H1 (cell line): ENCODE measurements at regions not wholly inside any gene's neighbourhood (a gene's known extent, or its start where the extent isn't known, plus 50 kb on each side); places are given as distances from the start of the nearest gene placed in this dataset.

Source experiments
- CTCF ChIA-PET: fragments of 300-600 bp; sonication (Branson Sonifier 250); formaldehyde crosslinking; loops from one replicate; lab custom pipeline; 2021; ENCODE audit not compliant: partially characterized antibody; lab: Charles Lee
- POLR2A ChIA-PET: fragments of 300-600 bp; sonication (Branson Sonifier 250); formaldehyde crosslinking; loops from one replicate; lab custom pipeline; 2021; ENCODE audit warnings: inconsistent platforms; ENCODE audit not compliant: partially characterized antibody; lab: Charles Lee
- DNase-seq, 2 experiments: peaks; one replicate each; pipeline versions ENCODE4 v3.0.0 to v3.0.0-alpha.2; 2010 to 2022; ENCODE audit warnings: low spot score in 2 of 2, low read depth in 1 of 2, mixed read lengths in 1 of 2
- FAIRE-seq: peaks from 2 replicates; lab custom pipeline; 2011; peaks lifted over from hg19 to GRCh38; lab: Jason Lieb, UNC
- H2AFZ ChIP-seq: 2 replicates; pipeline ENCODE4 v1.8.1; 2012; ENCODE audit warnings: low read length, inconsistent platforms
- H2AK5ac ChIP-seq: 2 replicates; pipeline ENCODE4 v1.6.1; 2013; ENCODE audit warnings: low read depth, low read length
- H2BK120ac ChIP-seq: replicated peaks from 2 replicates; pipeline ENCODE3; 2013; ENCODE audit warnings: low read depth, low read length, inconsistent platforms
- H2BK12ac ChIP-seq: 2 replicates; pipeline ENCODE4 v1.6.1; 2013; ENCODE audit warnings: low read depth, low read length
- H2BK15ac ChIP-seq: 2 replicates; pipeline ENCODE4 v1.6.1; 2013; ENCODE audit warnings: low read length
- H2BK20ac ChIP-seq: 2 replicates; pipeline ENCODE4 v1.6.1; 2013; ENCODE audit warnings: low read length
- H2BK5ac ChIP-seq: 2 replicates; pipeline ENCODE4 v1.6.1; 2013; ENCODE audit warnings: low read depth, low read length
- H3K14ac ChIP-seq: 2 replicates; pipeline ENCODE4 v1.6.1; 2013; ENCODE audit warnings: inconsistent platforms; ENCODE audit not compliant: insufficient read length
- H3K18ac ChIP-seq: 2 replicates; pipeline ENCODE4 v1.6.1; 2013; ENCODE audit warnings: low read length; ENCODE audit errors: extremely low read depth
- H3K23ac ChIP-seq: 2 replicates; pipeline ENCODE4 v1.6.1; 2013; ENCODE audit warnings: inconsistent platforms; ENCODE audit not compliant: insufficient read length
- H3K23me2 ChIP-seq: 2 replicates; pipeline ENCODE4 v1.6.1; 2013; ENCODE audit warnings: low read depth, low read length
- H3K27ac ChIP-seq: 2 replicates; pipeline ENCODE4 v1.6.1; 2011; ENCODE audit warnings: low read depth, low read length, inconsistent platforms
- H3K27me3 ChIP-seq, 4 experiments: replicated peaks in 1 of 4; 1 replicate in 1 of 4; 2 replicates in 3 of 4; pipeline versions ENCODE4 v1.6.1 to v1.8.1; 2011 to 2013; ENCODE audit warnings: low read length in 3 of 4, mild to moderate bottlenecking in 3 of 4, inconsistent platforms in 2 of 4, mixed read lengths in 2 of 4, moderate library complexity in 1 of 4; ENCODE audit not compliant: control insufficient read depth in 3 of 4, insufficient read depth in 3 of 4; ENCODE audit errors: extremely low read depth in 1 of 4
- H3K36me3 ChIP-seq, 4 experiments: 2 replicates each; pipeline versions ENCODE4 v1.6.1 to v1.8.1; 2011 to 2013; ENCODE audit warnings: mild to moderate bottlenecking in 4 of 4, low read length in 3 of 4, moderate library complexity in 2 of 4, control low read depth in 1 of 4, inconsistent platforms in 1 of 4; ENCODE audit not compliant: insufficient read depth in 4 of 4, control insufficient read depth in 2 of 4
- H3K4ac ChIP-seq: replicated peaks from 2 replicates; pipeline ENCODE3; 2013; ENCODE audit warnings: low read length, low read depth, mixed read lengths, inconsistent platforms; ENCODE audit not compliant: insufficient read length
- H3K4me1 ChIP-seq, 4 experiments: replicated peaks in 1 of 4; 1 replicate in 1 of 4; 2 replicates in 3 of 4; pipeline versions ENCODE4 v1.6.1 to v1.8.1; 2011 to 2013; ENCODE audit warnings: low read length in 3 of 4, inconsistent platforms in 2 of 4, mixed read lengths in 1 of 4; ENCODE audit not compliant: insufficient read depth in 4 of 4, control insufficient read depth in 3 of 4
- H3K4me2 ChIP-seq, 2 experiments: 2 replicates each; pipeline versions ENCODE4 v1.6.1 to v1.8.1; 2011 to 2013; ENCODE audit warnings: low read depth in 2 of 2, low read length in 2 of 2, control low read depth in 1 of 2, inconsistent platforms in 1 of 2, mild to moderate bottlenecking in 1 of 2; ENCODE audit not compliant: insufficient read depth in 1 of 2
- H3K4me3 ChIP-seq, 4 experiments: fragments of 200-600, 300-600 bp in 1 of 4; sonication (generic), shearing (Covaris generic), sonication (Bioruptor Twin) in 1 of 4; 2 replicates each; pipeline versions ENCODE4 v1.5.1 to v1.8.1; 2011 to 2016; ENCODE audit warnings: low read length in 4 of 4, low read depth in 3 of 4, control low read depth in 2 of 4, inconsistent platforms in 2 of 4, mild to moderate bottlenecking in 2 of 4, mixed read lengths in 1 of 4, moderate library complexity in 1 of 4; ENCODE audit not compliant: insufficient read depth in 2 of 4; ENCODE audit errors: extremely low read depth in 1 of 4
- H3K56ac ChIP-seq: replicated peaks from 2 replicates; pipeline ENCODE3; 2013; ENCODE audit warnings: low read depth, mild to moderate bottlenecking, mixed read lengths, low read length, inconsistent platforms; ENCODE audit not compliant: insufficient read length
- H3K79me1 ChIP-seq: 2 replicates; pipeline ENCODE4 v1.6.1; 2013; ENCODE audit warnings: low read depth, low read length, control low read depth
- H3K79me2 ChIP-seq, 2 experiments: 2 replicates each; pipeline versions ENCODE4 v1.6.1 to v1.8.1; 2012 to 2013; ENCODE audit warnings: low read length in 2 of 2, mild to moderate bottlenecking in 2 of 2, inconsistent platforms in 1 of 2; ENCODE audit not compliant: insufficient read depth in 2 of 2, control insufficient read depth in 1 of 2
- H3K9ac ChIP-seq, 4 experiments: replicated peaks in 1 of 4; 1 replicate in 1 of 4; 2 replicates in 3 of 4; pipeline versions ENCODE4 v1.6.1 to v1.8.1; 2011 to 2013; ENCODE audit warnings: low read depth in 3 of 4, low read length in 3 of 4, control low read depth in 2 of 4, mild to moderate bottlenecking in 2 of 4, moderate library complexity in 2 of 4, inconsistent platforms in 1 of 4; ENCODE audit errors: extremely low read depth in 1 of 4
- H3K9me3 ChIP-seq, 2 experiments: 2 replicates each; pipeline versions ENCODE4 v1.6.1 to v1.8.1; 2012 to 2013; ENCODE audit warnings: mild to moderate bottlenecking in 2 of 2, moderate library complexity in 2 of 2, control low read depth in 1 of 2, inconsistent platforms in 1 of 2, low read depth in 1 of 2, low read length in 1 of 2, mixed read lengths in 1 of 2; ENCODE audit not compliant: insufficient read depth in 2 of 2
- H4K20me1 ChIP-seq, 2 experiments: replicated peaks in 1 of 2; 2 replicates each; pipeline versions ENCODE3 to v1.8.1; 2011 to 2013; ENCODE audit warnings: inconsistent platforms in 2 of 2, low read length in 2 of 2, mild to moderate bottlenecking in 1 of 2; ENCODE audit not compliant: insufficient read depth in 2 of 2, control insufficient read depth in 1 of 2
- H4K5ac ChIP-seq: 2 replicates; pipeline ENCODE4 v1.6.1; 2013; ENCODE audit warnings: low read length, low read depth, mixed read lengths, inconsistent platforms; ENCODE audit not compliant: insufficient read length
- H4K8ac ChIP-seq: 2 replicates; pipeline ENCODE4 v1.8.0; 2013; ENCODE audit warnings: mild to moderate bottlenecking, moderate library complexity, low read length, inconsistent platforms; ENCODE audit not compliant: insufficient read depth; ENCODE audit errors: extremely low read depth
- H4K91ac ChIP-seq: replicated peaks from 2 replicates; pipeline ENCODE3; 2013; ENCODE audit warnings: low read length, mixed read lengths, inconsistent platforms; ENCODE audit not compliant: insufficient read length
- ASH2L ChIP-seq: fragments of 200-600, 300-600 bp; sonication (generic); IDR thresholded peaks from one replicate; pipeline ENCODE4 v1.7.1; 2017; ENCODE audit warnings: low read length
- BRCA1 ChIP-seq: IDR thresholded peaks from 2 replicates; pipeline ENCODE4 v1.6.1; 2012; ENCODE audit warnings: low read depth, low read length, improper control_type of control experiment
- EZH2 ChIP-seq: fragments of 200-600 bp; sonication (generic); IDR thresholded peaks from 2 replicates; pipeline ENCODE4 v1.7.1; 2012; ENCODE audit warnings: low read depth, mild to moderate bottlenecking, moderate library complexity, low read length, inconsistent platforms; ENCODE audit not compliant: severe bottlenecking
- JUN ChIP-seq: IDR thresholded peaks from 2 replicates; pipeline ENCODE4 v1.6.1; 2011; ENCODE audit warnings: low read depth, mild to moderate bottlenecking, improper control_type of control experiment, low read length
- JUND ChIP-seq: IDR thresholded peaks from 2 replicates; pipeline ENCODE4 v1.6.1; 2011; ENCODE audit warnings: mild to moderate bottlenecking, improper control_type of control experiment, low read length
- KDM5A ChIP-seq: fragments of 200-600 bp; IDR thresholded peaks from 2 replicates; pipeline ENCODE4 v1.7.1; 2012; ENCODE audit warnings: mild to moderate bottlenecking, low read length, inconsistent platforms, mixed read lengths
- NANOG ChIP-seq: IDR thresholded peaks from 2 replicates; pipeline ENCODE4 v1.6.1; 2011; ENCODE audit warnings: low read length, low read depth, mild to moderate bottlenecking, inconsistent platforms; ENCODE audit not compliant: insufficient read depth, poor library complexity, severe bottlenecking
- PHF8 ChIP-seq: fragments of 200-600 bp; sonication (generic); conservative IDR thresholded peaks from 2 replicates; pipeline ENCODE4 v1.7.1; 2012; ENCODE audit warnings: low read depth, mild to moderate bottlenecking, inconsistent platforms, low read length, moderate library complexity
- POLR2A ChIP-seq, 2 experiments: IDR thresholded peaks; 1 replicate in 1 of 2; 2 replicates in 1 of 2; pipeline ENCODE4 v1.6.1; 2011; ENCODE audit warnings: low read depth in 2 of 2, low read length in 2 of 2, mild to moderate bottlenecking in 2 of 2; ENCODE audit errors: control extremely low read depth in 1 of 2
- RXRA ChIP-seq: IDR thresholded peaks from 2 replicates; pipeline ENCODE4 v1.6.1; 2011; ENCODE audit warnings: low read depth, mild to moderate bottlenecking, low read length, moderate library complexity; ENCODE audit not compliant: insufficient read depth
- SIRT6 ChIP-seq: IDR thresholded peaks from one replicate; pipeline ENCODE4 v1.7.1; 2012; ENCODE audit warnings: low read length, inconsistent platforms
- SRF ChIP-seq: IDR thresholded peaks from 2 replicates; pipeline ENCODE4 v1.6.1; 2011; ENCODE audit warnings: mild to moderate bottlenecking, low read depth, low read length, moderate library complexity
- TAF1 ChIP-seq: IDR thresholded peaks from 2 replicates; pipeline ENCODE4 v1.6.1; 2011; ENCODE audit warnings: mild to moderate bottlenecking, low read depth, low read length
- ZNF274 ChIP-seq: IDR thresholded peaks from 2 replicates; pipeline ENCODE4 v1.7.0; 2012; ENCODE audit warnings: low read length, borderline replicate concordance; ENCODE audit errors: extremely low read depth
- WGBS, 2 experiments: shearing (Covaris generic) in 1 of 2; methylation state at CpG; one replicate each; pipeline versions ENCODE4 v1.1.6 to v1.1.7; 2013 to 2015; ENCODE audit warnings: low lambda C conversion rate in 2 of 2, mixed read lengths in 2 of 2, inconsistent platforms in 1 of 2, low coverage in 1 of 2, missing lambda C conversion rate in 1 of 2; ENCODE audit not compliant: insufficient replicate concordance in 2 of 2, insufficient coverage in 1 of 2, insufficient read length in 1 of 2; ENCODE audit errors: extremely low coverage in 1 of 2, missing lambda C conversion rate in 1 of 2; 5-methylcytosine and 5-hydroxymethylcytosine counted together

- Histone ChIP-seq H2AFZ (no peak overlapping the region), H3K4ac (no peak overlapping the region), H3K79me2 (no peaks in the 10 kb centered on the region), H2BK12ac (no peak overlapping the region), H3K14ac (no peak overlapping the region), H2BK20ac (no peak overlapping the region), H4K91ac (no peak overlapping the region), H3K56ac (no peak overlapping the region), H3K4me3 (no peak overlapping the region)
- POLR2A ChIA-PET: no interaction called here
- TF ChIP-seq SRF (no peak), PHF8 (no peak), EZH2 (no peak), SIRT6 (no peak), NANOG (no peak), ZNF274 (no peak), JUND (no peak), ASH2L (no peak), KDM5A (no peak), BRCA1 (no peak), JUN (no peak), RXRA (no peak), POLR2A (IDR thresholded peaks at IDR 0.05; ENCODE audit: control extremely low read depth in 1 of 2, low read depth in 2 of 2, low read length in 2 of 2) (no peak), TAF1 (no peak)
- TF ChIP-seq, all 59 proteins: peak for 0
- Histone ChIP-seq H2AK5ac (no peak overlapping the region), H3K27ac (no peak overlapping the region), H3K18ac (no peak overlapping the region), H3K23ac (no peak overlapping the region), H2BK15ac (no peak overlapping the region), H3K23me2 (no peaks in the 10 kb centered on the region), H3K27me3 (no peaks in the 10 kb centered on the region), H3K4me1 (no peaks in the 10 kb centered on the region), H3K79me1 (no peaks in the 10 kb centered on the region), H4K5ac (no peak overlapping the region), H4K8ac (no peak overlapping the region), H3K9ac (no peak overlapping the region), H2BK5ac (no peak overlapping the region), H4K20me1 (no peaks in the 10 kb centered on the region), H2BK120ac (no peak overlapping the region), H3K9me3 (no peaks in the 10 kb centered on the region), H3K4me2 (no peak overlapping the region), H3K36me3 (no peaks in the 10 kb centered on the region)
- FAIRE-seq: no peak
- CTCF ChIA-PET: interaction anchor here (0.8 kb wide), 2 partner anchors 58 to 444 kb away, joined by 3 to 4 read pairs; no protein-coding TSS in a partner anchor
- DNase-seq: no peak
- WGBS, 2 experiments: 97% methylated on average over 1 of the region's 1 CpG; no CpG with 5 or more reads in 1 of the 2 experiments
Observed at GRCh38 chr4:157957905-157958304, 214.9 kb downstream of the GASK1B start.
